A673 (cell line): ENCODE measurements at regions not wholly inside any gene's neighbourhood (a gene's known extent, or its start where the extent isn't known, plus 50 kb on each side); places are given as distances from the start of the nearest gene placed in this dataset.

Experiments
- BruUV-seq: library from RNA; stranded (reverse); fragments of 400-500 nt; replicated peaks from 2 replicates; lab custom pipeline; 2021; lab: Mats Ljungman, UMichigan
- CTCF ChIA-PET: fragments of 300-600 bp; sonication (Branson Sonifier 250); formaldehyde crosslinking; loops from one replicate; lab custom pipeline; 2022; ENCODE audit warnings: antibody characterized with exemption; lab: Charles Lee
- POLR2A ChIA-PET: fragments of 300-600 bp; sonication (Branson Sonifier 250); formaldehyde crosslinking; loops from one replicate; lab custom pipeline; 2022; ENCODE audit warnings: antibody characterized with exemption; ENCODE audit not compliant: low non-redundant PET; lab: Charles Lee
- DNase-seq: peaks from one replicate; pipeline ENCODE4 v3.0.0-alpha.2; 2015; ENCODE audit warnings: low spot score
- H3K27ac ChIP-seq: fragments of 200-600 bp; sonication (generic); 2 replicates; pipeline ENCODE4 v1.5.1; 2016; ENCODE audit warnings: mixed run types, low read depth, mild to moderate bottlenecking, mixed read lengths, antibody characterized with exemption, low read length; ENCODE audit not compliant: poor library complexity, severe bottlenecking
- H3K27me3 ChIP-seq: fragments of 200-600 bp; sonication (generic); replicated peaks from 2 replicates; pipeline ENCODE4 v1.6.1; 2017; ENCODE audit warnings: mixed run types, low read depth, mild to moderate bottlenecking, mixed read lengths, antibody characterized with exemption, low read length; ENCODE audit not compliant: insufficient read depth, poor library complexity
- H3K36me3 ChIP-seq: fragments of 200-600 bp; sonication (generic); 2 replicates; pipeline ENCODE4 v1.6.1; 2016; ENCODE audit warnings: mixed run types, mild to moderate bottlenecking, mixed read lengths, antibody characterized with exemption, low read length; ENCODE audit not compliant: insufficient read depth, poor library complexity, severe bottlenecking
- H3K4me1 ChIP-seq: fragments of 200-600 bp; sonication (generic); 2 replicates; pipeline ENCODE4 v1.6.1; 2017; ENCODE audit warnings: mixed run types, mild to moderate bottlenecking, mixed read lengths, antibody characterized with exemption, low read length; ENCODE audit not compliant: insufficient read depth, poor library complexity, severe bottlenecking
- H3K4me3 ChIP-seq: fragments of 200-600 bp; sonication (generic); 2 replicates; pipeline ENCODE4 v1.5.1; 2016; ENCODE audit warnings: low read depth, mixed run types, mild to moderate bottlenecking, mixed read lengths, low read length; ENCODE audit not compliant: poor library complexity, severe bottlenecking
- H3K9me3 ChIP-seq: fragments of 200-600 bp; sonication (generic); 2 replicates; pipeline ENCODE4 v1.6.1; 2016; ENCODE audit warnings: mixed run types, low read depth, mild to moderate bottlenecking, mixed read lengths, antibody characterized with exemption, low read length; ENCODE audit not compliant: poor library complexity, severe bottlenecking
- CTCF ChIP-seq: fragments of 300-800, 200-600 bp; sonication (generic); conservative IDR thresholded peaks from 2 replicates; pipeline ENCODE4 v1.5.1; 2017; ENCODE audit warnings: low read depth, mild to moderate bottlenecking, antibody characterized with exemption, low read length, moderate library complexity, mixed read lengths
- EZH2 ChIP-seq: fragments of 200-600 bp; sonication (generic); IDR thresholded peaks from 2 replicates; pipeline ENCODE4 v1.6.1; 2017; ENCODE audit warnings: borderline replicate concordance, low read depth, mild to moderate bottlenecking, mixed read lengths, antibody characterized with exemption, low read length; ENCODE audit not compliant: poor library complexity, severe bottlenecking
- intact Hi-C: fragments of 100-400 bp; cut with micrococcal nuclease; formaldehyde crosslinking; loops from one replicate; pipeline ENCODE4 v1.10.0; 2022; ENCODE audit not compliant: unreplicated experiment

GRCh38 chr3:17979911-17980310, 237.5 kb upstream of the TBC1D5 start:
- Histone ChIP-seq H3K9me3 (no peaks in the 10 kb centered on the region), H3K4me1 (no peaks in the 10 kb centered on the region), H3K27ac (no peak overlapping the region), H3K4me3 (no peak overlapping the region), H3K27me3 (peaks cover 39% of the 10 kb centered on the region), H3K36me3 (no peaks in the 10 kb centered on the region)
- TF ChIP-seq EZH2 (no peak), CTCF (no peak)
- intact Hi-C loops = no loop called here
- no peak for DNase-seq
- ChIA-PET POLR2A (no interaction called here), CTCF (interaction anchor here (0.7 kb wide), 1 partner anchor 520 kb away, joined by 3 read pairs; no protein-coding TSS in a partner anchor)
- no TSS peak for BruUV-seq

- H3K9me3 ChIP-seq = no peaks in the 10 kb centered on the region
- ChIA-PET CTCF (interaction anchor here (0.7 kb wide), 1 partner anchor 519 kb away, joined by 3 read pairs; no protein-coding TSS in a partner anchor), POLR2A (no interaction called here)
- peaks cover 33% of the 10 kb centered on the region for H3K27me3 ChIP-seq
- intact Hi-C loops = no loop called here
- H3K27ac ChIP-seq = no peak overlapping the region
- no peak overlapping the region for H3K4me3 ChIP-seq
- no peaks in the 10 kb centered on the region for H3K4me1 ChIP-seq
- no peaks in the 10 kb centered on the region for H3K36me3 ChIP-seq
- DNase-seq = peak; percentile 10
- TF ChIP-seq CTCF (0 out of 2 replicates have a peak, but pooled peaks have one; percentile 13), EZH2 (no peak)
- BruUV-seq = no TSS peak
Observed at GRCh38 chr3:17979252-17979651, 236.8 kb upstream of the TBC1D5 start.

- intact Hi-C loops = no loop called here
- ChIA-PET POLR2A (no interaction called here), CTCF (no interaction called here)
Observed at GRCh38 chr3:17974206-17974841, 231.9 kb upstream of the TBC1D5 start.

More at GRCh38 chr3:17974206-17974841, 231.9 kb upstream of the TBC1D5 start:
- no peak overlapping the region for H3K4me3 ChIP-seq
- H3K27me3 ChIP-seq = peaks cover 11% of the 10 kb centered on the region
- no peaks in the 10 kb centered on the region for H3K36me3 ChIP-seq
- no peak overlapping the region for H3K27ac ChIP-seq
- H3K4me1 ChIP-seq = no peaks in the 10 kb centered on the region
- no TSS peak for BruUV-seq
- no peak for TF ChIP-seq EZH2
- TF ChIP-seq CTCF = no peak
- DNase-seq = no peak
- H3K9me3 ChIP-seq = no peaks in the 10 kb centered on the region
